Large intestine (tissue), 3 donors: ENCODE measurements at regions not wholly inside any gene's neighbourhood (a gene's known extent, or its start where the extent isn't known, plus 50 kb on each side); places are given as distances from the start of the nearest gene placed in this dataset.
"Not testable (repeated sequence)": the region's sequence is repeated elsewhere in the genome, so short reads cannot be mapped to it uniquely, and the experiment has no call there.

Source experiments
- DNase-seq, 2 donors: peaks; one replicate each; pipeline versions ENCODE4 v3.0.0 to v3.0.0-alpha.2; 2013
- H3K27ac ChIP-seq: one replicate; pipeline ENCODE4 v1.5.1; 2013; ENCODE audit warnings: low read length
- H3K27me3 ChIP-seq: 2 replicates; pipeline ENCODE4 v1.6.1; 2013; ENCODE audit warnings: low read length; ENCODE audit not compliant: control insufficient read depth, insufficient read depth
- H3K36me3 ChIP-seq: 2 replicates; pipeline ENCODE4 v1.6.1; 2013; ENCODE audit warnings: low read length; ENCODE audit not compliant: control insufficient read depth, insufficient read depth
- H3K4me1 ChIP-seq: one replicate; pipeline ENCODE4 v1.6.1; 2013; ENCODE audit warnings: low read length; ENCODE audit not compliant: control insufficient read depth, insufficient read depth
- H3K4me3 ChIP-seq: one replicate; pipeline ENCODE4 v1.5.1; 2013; ENCODE audit warnings: low read length
- H3K9me3 ChIP-seq: one replicate; pipeline ENCODE4 v1.6.1; 2013; ENCODE audit warnings: mild to moderate bottlenecking, low read depth, low read length, moderate library complexity; ENCODE audit not compliant: control insufficient read depth
- WGBS: methylation state at CpG from one replicate; pipeline ENCODE4 v1.1.5; 2013; ENCODE audit warnings: low lambda C conversion rate; ENCODE audit not compliant: insufficient coverage; 5-methylcytosine and 5-hydroxymethylcytosine counted together

DNA sequence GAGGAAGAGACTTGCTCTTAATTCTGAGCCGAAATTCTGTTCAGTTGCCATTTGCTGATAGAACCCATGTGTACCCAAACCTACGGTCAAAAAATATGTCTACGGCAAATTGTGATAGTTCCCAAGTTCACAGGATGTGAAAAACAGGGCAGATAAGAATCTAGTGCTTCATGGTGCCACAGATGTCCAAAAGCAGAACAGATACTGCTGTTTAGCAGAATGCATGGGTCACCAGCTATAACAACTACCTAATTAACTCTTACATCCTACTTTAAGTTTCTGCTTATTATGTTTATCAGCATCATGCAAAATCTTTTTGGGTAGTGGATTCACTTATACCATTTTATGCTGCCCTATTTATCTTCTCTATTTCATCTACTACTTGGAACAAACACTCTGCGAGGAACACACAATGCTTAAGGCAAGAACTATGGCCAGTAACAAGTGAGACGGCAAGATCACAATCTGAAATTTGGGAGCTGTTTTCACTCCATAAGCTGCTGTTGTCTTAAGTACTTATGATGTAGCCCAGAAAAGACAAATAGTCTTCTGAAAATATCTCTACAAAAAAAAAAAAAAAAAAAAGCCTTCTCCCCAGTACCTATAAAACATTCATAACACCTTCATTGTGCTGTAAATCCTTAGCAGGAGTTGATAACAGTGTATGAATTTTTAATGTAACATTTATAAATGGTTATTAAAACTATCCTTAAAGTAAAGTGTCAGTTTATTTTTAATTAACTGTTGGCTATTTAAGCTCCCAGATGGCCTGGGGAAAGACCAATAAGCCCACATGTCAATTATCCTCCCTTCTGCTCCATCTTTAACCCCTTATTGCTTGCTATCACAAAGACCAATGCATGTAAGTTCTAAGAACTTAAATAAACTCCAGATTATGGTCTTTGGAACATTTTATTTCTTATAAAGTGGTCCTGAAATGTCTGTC, 232.3 kb downstream of the TLR4 start:
- WGBS = no CpG with 5 or more reads among the region's 5 CpGs
- Histone ChIP-seq H3K27ac (no peak overlapping the region), H3K4me1 (no peaks in the 10 kb centered on the region), H3K27me3 (no peaks in the 10 kb centered on the region), H3K4me3 (no peak overlapping the region), H3K9me3 (no peaks in the 10 kb centered on the region), H3K36me3 (no peaks in the 10 kb centered on the region)
- no peak for DNase-seq

DNA sequence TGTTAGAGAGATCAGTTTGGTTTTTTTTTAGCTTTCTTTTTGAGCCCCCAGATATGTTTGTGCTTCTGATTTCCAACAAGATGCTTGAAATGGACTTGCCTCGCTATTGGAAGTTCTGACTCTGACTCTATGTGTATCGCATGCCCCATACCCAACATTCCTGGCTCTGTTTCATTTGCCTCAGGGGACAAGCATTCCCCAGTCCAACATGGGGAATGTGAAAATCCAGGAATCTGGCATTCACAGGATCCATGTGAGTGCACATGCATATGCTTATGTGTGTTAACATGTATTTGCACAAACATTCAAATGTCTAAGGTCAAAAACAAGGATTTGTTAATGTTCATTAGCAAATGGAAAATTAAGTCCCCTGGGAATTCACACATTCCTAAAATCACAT, 233.9 kb downstream of the TLR4 start:
- Histone ChIP-seq H3K27me3 (no peaks in the 10 kb centered on the region), H3K9me3 (no peaks in the 10 kb centered on the region), H3K4me3 (no peak overlapping the region), H3K36me3 (no peaks in the 10 kb centered on the region), H3K4me1 (no peaks in the 10 kb centered on the region), H3K27ac (no peak overlapping the region)
- DNase-seq = no peak
- WGBS = no CpG with 5 or more reads among the region's 2 CpGs

DNA sequence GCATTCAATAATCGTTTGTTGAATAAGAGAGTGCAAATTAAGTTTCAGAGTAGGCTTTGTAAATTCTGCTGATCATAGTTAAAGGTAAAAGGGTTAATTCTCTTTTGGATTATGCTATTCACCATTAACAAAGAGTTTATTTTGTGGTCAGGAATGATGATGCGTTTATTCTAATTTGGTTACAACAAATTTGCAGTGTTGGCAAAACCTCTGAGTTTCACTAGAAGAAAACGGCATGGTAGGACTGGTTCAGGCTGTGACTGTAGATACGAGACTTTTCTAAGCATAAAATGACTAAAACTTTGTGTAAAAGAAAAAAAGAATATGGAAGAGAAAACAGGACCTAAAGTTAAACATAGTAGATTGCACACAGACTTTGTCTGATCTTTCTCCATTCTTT, 234.7 kb downstream of the TLR4 start:
- no CpG with 5 or more reads among the region's 4 CpGs for WGBS
- H3K27ac ChIP-seq = no peak overlapping the region
- no peak for DNase-seq
- no peaks in the 10 kb centered on the region for H3K36me3 ChIP-seq
- no peaks in the 10 kb centered on the region for H3K4me1 ChIP-seq
- no peaks in the 10 kb centered on the region for H3K27me3 ChIP-seq
- no peaks in the 10 kb centered on the region for H3K9me3 ChIP-seq
- no peak overlapping the region for H3K4me3 ChIP-seq

DNA sequence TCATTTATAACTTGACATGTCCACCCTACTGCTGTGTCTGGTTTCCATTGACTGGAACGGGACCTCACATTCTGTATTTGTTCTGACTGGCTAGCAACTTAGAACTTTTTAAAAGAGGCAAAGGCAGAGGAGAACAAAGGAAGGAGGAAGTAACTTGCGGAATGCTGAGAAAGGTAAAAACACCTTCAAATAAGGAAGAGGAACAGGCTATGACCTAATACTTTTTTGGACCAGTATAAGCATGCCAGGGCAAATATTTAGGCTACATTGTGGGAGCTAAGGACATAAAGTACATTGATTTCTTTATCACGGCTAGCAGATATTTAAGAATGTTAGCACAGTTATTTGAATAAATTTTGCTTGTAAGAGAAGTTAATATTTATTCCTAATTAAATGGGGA, 240.5 kb downstream of the TLR4 start:
- not testable (repeated sequence) for DNase-seq, H3K9me3 ChIP-seq, H3K36me3 ChIP-seq, H3K27me3 ChIP-seq, H3K27ac ChIP-seq, H3K4me1 ChIP-seq, H3K4me3 ChIP-seq
- WGBS = 100% methylated on average over 1 of the region's 3 CpGs

DNA sequence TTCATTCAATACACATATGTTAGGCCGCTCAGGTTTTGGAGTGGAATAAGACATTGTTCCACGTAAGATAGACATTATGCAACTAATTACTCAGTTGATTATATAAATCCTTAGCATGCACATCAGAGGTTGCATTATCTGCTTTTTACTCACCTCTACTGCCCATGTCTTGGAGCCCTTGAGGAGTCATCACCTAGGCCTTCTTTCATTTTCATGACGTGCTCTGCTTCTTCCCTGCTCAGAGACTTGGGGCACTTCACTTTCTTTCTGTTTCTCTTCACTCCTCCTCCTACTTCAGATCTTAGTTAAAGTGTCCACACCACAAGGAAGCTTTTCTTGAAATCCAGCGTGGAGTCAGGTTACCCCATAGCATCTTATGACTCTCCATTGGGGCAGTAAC, 241.1 kb downstream of the TLR4 start:
- Histone ChIP-seq H3K4me3 (no peak overlapping the region), H3K27me3 (no peaks in the 10 kb centered on the region), H3K9me3 (no peaks in the 10 kb centered on the region), H3K36me3 (no peaks in the 10 kb centered on the region), H3K27ac (no peak overlapping the region), H3K4me1 (no peaks in the 10 kb centered on the region)
- DNase-seq = no peak
- WGBS = 89% methylated on average over 1 of the region's 4 CpGs

DNA sequence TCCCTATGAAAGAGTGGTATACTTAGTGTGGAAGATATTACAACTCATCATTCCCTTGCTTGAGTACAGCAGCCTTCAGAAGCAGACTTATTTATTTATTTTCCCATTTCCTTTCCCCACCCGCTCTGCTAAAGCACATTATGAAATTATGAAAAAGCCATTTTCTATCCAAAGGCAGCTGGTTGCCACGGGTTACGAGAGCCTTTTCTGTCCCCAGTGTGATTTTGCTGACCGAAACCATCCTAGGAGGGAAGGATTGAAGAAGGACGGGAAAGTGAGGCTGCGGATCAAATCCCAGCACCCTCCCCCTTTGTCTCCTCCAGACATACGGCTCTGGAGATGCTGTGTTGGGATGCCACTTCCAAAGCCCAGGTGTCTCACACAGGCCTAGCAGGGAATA, 246.9 kb downstream of the TLR4 start:
- WGBS = 100% methylated on average over 1 of the region's 7 CpGs
- Histone ChIP-seq H3K4me1 (no peaks in the 10 kb centered on the region), H3K27me3 (no peaks in the 10 kb centered on the region), H3K27ac (no peak overlapping the region), H3K9me3 (no peaks in the 10 kb centered on the region), H3K4me3 (no peak overlapping the region), H3K36me3 (no peaks in the 10 kb centered on the region)
- no peak for DNase-seq

DNA sequence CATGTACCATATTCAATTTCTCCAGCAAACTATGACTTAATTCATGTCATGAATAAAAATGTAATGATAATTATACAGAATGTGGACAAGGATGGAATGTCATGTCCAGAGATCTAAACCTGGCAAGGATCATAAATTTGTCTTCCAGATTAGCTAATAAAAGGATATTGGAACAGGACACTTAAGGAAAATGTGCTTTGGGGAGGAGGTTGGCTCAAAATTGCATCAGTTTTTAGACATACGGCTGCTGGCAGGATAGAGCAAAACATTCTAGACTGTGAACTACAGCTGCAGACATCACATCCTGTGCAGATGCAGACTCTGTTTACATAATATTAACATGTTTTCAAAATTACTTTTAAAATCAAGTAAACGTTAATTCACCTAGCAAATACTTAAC, 248.4 kb downstream of the TLR4 start:
- no peak for DNase-seq
- H3K9me3 ChIP-seq = no peaks in the 10 kb centered on the region
- H3K36me3 ChIP-seq = no peaks in the 10 kb centered on the region
- WGBS = 40% methylated on average over 1 of the region's 2 CpGs
- no peaks in the 10 kb centered on the region for H3K4me1 ChIP-seq
- H3K4me3 ChIP-seq = no peak overlapping the region
- H3K27ac ChIP-seq = no peak overlapping the region
- H3K27me3 ChIP-seq = no peaks in the 10 kb centered on the region

DNA sequence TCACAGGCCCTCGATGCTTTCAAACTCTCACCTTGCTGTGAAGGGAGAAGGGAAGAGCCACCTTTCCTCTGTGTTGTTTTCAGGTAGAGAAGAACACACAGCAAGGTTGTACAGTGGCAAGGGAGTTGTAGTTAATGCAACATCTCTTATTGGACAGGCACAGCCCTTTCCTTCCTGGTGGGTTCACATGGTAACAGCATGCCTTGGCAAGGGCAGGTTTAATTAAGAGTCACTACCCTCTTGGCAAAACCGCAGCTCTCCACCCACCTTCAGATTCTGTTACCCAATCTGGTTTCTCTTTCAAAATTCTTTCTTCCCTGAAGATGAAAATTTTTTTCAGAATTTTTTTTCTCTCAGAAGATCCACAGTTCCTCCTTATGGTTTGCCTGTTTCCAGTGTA, 253.1 kb downstream of the TLR4 start:
- no peak overlapping the region for H3K4me3 ChIP-seq
- no peaks in the 10 kb centered on the region for H3K4me1 ChIP-seq
- H3K27me3 ChIP-seq = no peaks in the 10 kb centered on the region
- H3K36me3 ChIP-seq = no peaks in the 10 kb centered on the region
- DNase-seq = no peak
- no peaks in the 10 kb centered on the region for H3K9me3 ChIP-seq
- H3K27ac ChIP-seq = no peak overlapping the region
- WGBS = no CpG with 5 or more reads among the region's 2 CpGs

DNA sequence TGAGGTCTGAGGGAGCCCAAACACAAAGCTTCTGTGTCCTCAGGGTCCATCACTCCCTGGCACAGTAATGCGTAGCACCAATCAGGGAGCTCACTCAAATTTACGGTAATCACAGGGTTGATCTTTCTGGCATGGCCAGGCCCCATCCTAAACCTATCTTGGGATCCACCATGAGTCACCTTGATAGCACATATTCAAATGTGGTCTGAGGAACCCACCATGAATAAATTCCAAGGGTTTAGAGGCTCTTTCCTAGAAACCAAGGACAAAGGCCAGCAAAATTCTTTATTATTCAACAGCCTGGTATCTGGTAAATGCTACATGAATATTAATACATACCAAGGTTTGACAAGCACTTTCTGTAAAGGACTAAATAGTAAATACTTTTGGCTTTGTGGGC, 254.5 kb downstream of the TLR4 start:
- Histone ChIP-seq H3K9me3 (no peaks in the 10 kb centered on the region), H3K36me3 (no peaks in the 10 kb centered on the region), H3K4me3 (no peak overlapping the region), H3K27ac (no peak overlapping the region), H3K27me3 (no peaks in the 10 kb centered on the region), H3K4me1 (no peaks in the 10 kb centered on the region)
- no peak for DNase-seq
- no CpG with 5 or more reads among the region's 2 CpGs for WGBS

DNA sequence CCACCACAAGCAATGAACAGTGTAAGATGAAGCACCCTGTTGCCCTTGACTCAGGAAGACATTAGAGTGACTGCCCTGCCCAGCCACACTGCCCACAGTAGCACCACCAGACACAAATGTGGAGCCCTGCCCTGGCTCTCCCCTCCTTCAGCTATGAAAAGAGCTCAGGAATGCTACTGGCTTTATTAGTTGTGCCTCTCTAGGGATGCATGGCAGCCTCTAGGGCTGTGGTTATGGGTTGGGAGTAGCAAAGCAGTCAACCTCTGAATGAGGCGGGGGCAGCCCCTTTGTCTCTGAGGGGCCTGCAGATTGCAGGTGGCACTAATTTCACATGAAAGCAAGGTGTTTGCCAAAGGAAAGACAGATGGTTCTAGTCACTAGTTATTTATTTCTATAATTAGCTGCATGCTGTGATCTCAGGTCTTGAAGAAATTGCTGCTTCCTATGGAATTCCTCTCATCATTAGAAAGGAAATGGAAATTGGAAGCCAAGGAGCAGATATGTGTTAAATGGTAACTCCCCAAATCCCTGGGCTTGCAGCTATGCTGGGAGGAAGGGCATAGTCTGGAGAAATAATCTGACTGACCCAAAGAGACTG, 259.4 kb downstream of the TLR4 start:
- WGBS = no CpG with 5 or more reads among the region's 1 CpG
- H3K27ac ChIP-seq = no peak overlapping the region
- no peak overlapping the region for H3K4me3 ChIP-seq
- no peaks in the 10 kb centered on the region for H3K9me3 ChIP-seq
- H3K4me1 ChIP-seq = no peaks in the 10 kb centered on the region
- DNase-seq = no peak
- no peaks in the 10 kb centered on the region for H3K36me3 ChIP-seq
- no peaks in the 10 kb centered on the region for H3K27me3 ChIP-seq
